Calu3 (cell line): ENCODE measurements at regions not wholly inside any gene's neighbourhood (a gene's known extent, or its start where the extent isn't known, plus 50 kb on each side); places are given as distances from the start of the nearest gene placed in this dataset.

Experiments
- BruUV-seq: library from RNA; stranded (reverse); fragments of 400-500 nt; replicated peaks from 2 replicates; lab custom pipeline; 2021; lab: Mats Ljungman, UMichigan
- CTCF ChIA-PET: fragments of 300-600 bp; sonication (Branson Sonifier 250); formaldehyde crosslinking; loops from one replicate; lab custom pipeline; 2022; ENCODE audit warnings: antibody characterized with exemption; lab: Charles Lee
- DNase-seq: peaks from one replicate; pipeline ENCODE4 v3.0.0; 2022
- H3K27ac Mint-ChIP-seq: one replicate; pipeline ENCODE4 v1.8.0; 2022; ENCODE audit warnings: mixed read lengths; ENCODE audit not compliant: unreplicated experiment
- H3K27me3 Mint-ChIP-seq: one replicate; pipeline ENCODE4 v1.8.0; 2022; ENCODE audit warnings: mixed read lengths; ENCODE audit not compliant: unreplicated experiment
- H3K36me3 Mint-ChIP-seq: one replicate; pipeline ENCODE4 v1.8.0; 2022; ENCODE audit warnings: mild to moderate bottlenecking, moderate library complexity, mixed read lengths; ENCODE audit not compliant: insufficient read depth, unreplicated experiment
- H3K4me1 Mint-ChIP-seq: one replicate; pipeline ENCODE4 v1.8.0; 2022; ENCODE audit warnings: mild to moderate bottlenecking, low read depth, mixed read lengths; ENCODE audit not compliant: unreplicated experiment
- H3K4me3 Mint-ChIP-seq: one replicate; pipeline ENCODE4 v1.8.0; 2022; ENCODE audit warnings: mild to moderate bottlenecking, low read depth, moderate library complexity, mixed read lengths; ENCODE audit not compliant: unreplicated experiment
- H3K9me3 Mint-ChIP-seq: one replicate; pipeline ENCODE4 v1.8.0; 2022; ENCODE audit warnings: low read depth, mixed read lengths; ENCODE audit not compliant: unreplicated experiment
- CTCF ChIP-seq: fragments of 200-600 bp; IDR thresholded peaks from one replicate; pipeline ENCODE4 v1.8.0; 2022; ENCODE audit warnings: antibody characterized with exemption; ENCODE audit not compliant: unreplicated experiment
- intact Hi-C: fragments of 100-400 bp; cut with micrococcal nuclease; formaldehyde crosslinking; loops from one replicate; pipeline ENCODE4 v1.10.0; 2022; ENCODE audit not compliant: unreplicated experiment

GRCh38 chr2:183427558-183427957 is 303.3 kb downstream of the NUP35 start:
- no peak for TF ChIP-seq CTCF
- BruUV-seq = no TSS peak
- DNase-seq = no peak
- intact Hi-C loops = no loop called here
- Mint-ChIP-seq H3K27ac (no peak overlapping the region), H3K4me1 (no peaks in the 10 kb centered on the region), H3K27me3 (no peaks in the 10 kb centered on the region), H3K4me3 (no peak overlapping the region), H3K36me3 (no peaks in the 10 kb centered on the region), H3K9me3 (no peaks in the 10 kb centered on the region)
- CTCF ChIA-PET = no interaction called here

GRCh38 chr2:183428881-183429280 is 304.6 kb downstream of the NUP35 start:
- TF ChIP-seq CTCF = no peak
- BruUV-seq = no TSS peak
- H3K9me3 Mint-ChIP-seq = no peaks in the 10 kb centered on the region

DNA sequence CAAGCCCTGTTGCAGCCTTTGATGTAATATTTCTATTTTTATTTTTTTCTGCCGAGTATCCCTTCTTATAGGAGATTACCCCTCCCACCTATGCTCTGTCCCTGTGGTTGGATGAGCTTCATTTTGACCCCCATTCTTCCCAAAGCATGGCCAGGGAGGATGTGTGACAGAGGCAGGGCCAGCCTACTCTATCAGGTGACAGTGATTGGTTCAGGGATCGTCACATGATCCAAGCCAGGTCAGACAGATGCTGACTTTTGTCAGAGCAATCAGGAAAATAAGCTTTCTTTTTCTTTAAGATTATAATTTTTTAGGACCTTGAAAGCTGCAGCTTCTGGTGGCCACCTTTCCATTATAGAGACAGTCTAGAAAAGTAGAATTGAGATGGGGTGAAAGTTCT is 314.3 kb downstream of the NUP35 start:
- CTCF ChIA-PET = no interaction called here
- no TSS peak for BruUV-seq
- no peak overlapping the region for H3K4me3 Mint-ChIP-seq
- H3K36me3 Mint-ChIP-seq = no peaks in the 10 kb centered on the region
- H3K27me3 Mint-ChIP-seq = no peaks in the 10 kb centered on the region
- intact Hi-C loops = no loop called here
- H3K9me3 Mint-ChIP-seq = no peaks in the 10 kb centered on the region
- TF ChIP-seq CTCF = no peak
- H3K4me1 Mint-ChIP-seq = no peaks in the 10 kb centered on the region
- H3K27ac Mint-ChIP-seq = no peak overlapping the region
- DNase-seq = no peak

More at GRCh38 chr2:183428881-183429280, 304.6 kb downstream of the NUP35 start:
- Mint-ChIP-seq H3K36me3 (no peaks in the 10 kb centered on the region), H3K4me3 (no peak overlapping the region), H3K27ac (no peak overlapping the region), H3K4me1 (no peaks in the 10 kb centered on the region), H3K27me3 (no peaks in the 10 kb centered on the region)
- no peak for DNase-seq
- intact Hi-C loops = no loop called here
- CTCF ChIA-PET = no interaction called here

- CTCF ChIA-PET = no interaction called here
- no TSS peak for BruUV-seq
- Mint-ChIP-seq H3K9me3 (peaks cover 5% of the 10 kb centered on the region), H3K27me3 (no peaks in the 10 kb centered on the region), H3K4me1 (no peaks in the 10 kb centered on the region), H3K36me3 (no peaks in the 10 kb centered on the region), H3K4me3 (no peak overlapping the region), H3K27ac (no peak overlapping the region)
- intact Hi-C loops = no loop called here
- no peak for TF ChIP-seq CTCF
- no peak for DNase-seq
Observed at GRCh38 chr2:183455056-183455455, 330.8 kb downstream of the NUP35 start.
